Large intestine (tissue), 3 donors: ENCODE measurements at regions not wholly inside any gene's neighbourhood (a gene's known extent, or its start where the extent isn't known, plus 50 kb on each side); places are given as distances from the start of the nearest gene placed in this dataset.

Source experiments
- DNase-seq, 2 donors: peaks; one replicate each; pipeline versions ENCODE4 v3.0.0 to v3.0.0-alpha.2; 2013
- H3K27ac ChIP-seq: one replicate; pipeline ENCODE4 v1.5.1; 2013; ENCODE audit warnings: low read length
- H3K27me3 ChIP-seq: 2 replicates; pipeline ENCODE4 v1.6.1; 2013; ENCODE audit warnings: low read length; ENCODE audit not compliant: control insufficient read depth, insufficient read depth
- H3K36me3 ChIP-seq: 2 replicates; pipeline ENCODE4 v1.6.1; 2013; ENCODE audit warnings: low read length; ENCODE audit not compliant: control insufficient read depth, insufficient read depth
- H3K4me1 ChIP-seq: one replicate; pipeline ENCODE4 v1.6.1; 2013; ENCODE audit warnings: low read length; ENCODE audit not compliant: control insufficient read depth, insufficient read depth
- H3K4me3 ChIP-seq: one replicate; pipeline ENCODE4 v1.5.1; 2013; ENCODE audit warnings: low read length
- H3K9me3 ChIP-seq: one replicate; pipeline ENCODE4 v1.6.1; 2013; ENCODE audit warnings: mild to moderate bottlenecking, low read depth, low read length, moderate library complexity; ENCODE audit not compliant: control insufficient read depth
- WGBS: methylation state at CpG from one replicate; pipeline ENCODE4 v1.1.5; 2013; ENCODE audit warnings: low lambda C conversion rate; ENCODE audit not compliant: insufficient coverage; 5-methylcytosine and 5-hydroxymethylcytosine counted together

DNA sequence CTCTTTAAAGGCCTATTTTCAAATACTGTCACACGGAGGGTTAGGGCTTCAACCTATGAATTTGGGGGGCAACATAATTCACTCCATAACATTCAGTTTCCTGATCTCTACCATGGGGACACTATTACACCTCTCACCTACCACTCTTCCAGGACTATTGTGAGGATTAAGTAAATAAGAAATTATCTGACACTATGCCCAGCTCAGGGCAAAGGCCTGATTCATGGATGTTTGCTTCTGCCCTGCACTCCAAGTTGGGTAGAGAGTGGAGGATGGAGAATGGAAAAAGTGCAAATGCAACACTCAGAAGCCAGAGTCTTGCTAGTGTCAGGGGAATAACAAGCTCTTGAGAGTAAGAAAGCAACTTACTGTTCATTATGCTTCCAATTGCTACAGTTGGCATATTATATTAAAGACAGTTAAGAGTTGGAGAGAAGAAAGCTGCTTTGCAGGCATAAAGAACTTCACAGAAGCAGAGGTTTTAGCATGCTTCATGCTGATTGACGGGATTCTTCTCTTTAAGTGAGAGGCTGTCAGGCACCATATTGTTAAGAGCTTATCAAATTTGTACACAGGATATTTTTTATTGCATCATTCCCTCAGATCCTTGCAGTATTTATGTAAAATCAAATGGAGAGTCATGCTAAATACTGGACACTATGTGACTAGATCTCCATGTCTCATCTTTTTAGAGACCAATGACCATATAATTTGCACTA, 375.3 kb downstream of the VPS13C start:
- no peaks in the 10 kb centered on the region for H3K4me1 ChIP-seq
- WGBS: 100% methylated on average over 1 of the region's 2 CpGs
- H3K27ac ChIP-seq: no peak overlapping the region
- peaks cover 3% of the 10 kb centered on the region for H3K27me3 ChIP-seq
- H3K4me3 ChIP-seq: no peak overlapping the region
- no peaks in the 10 kb centered on the region for H3K9me3 ChIP-seq
- no peaks in the 10 kb centered on the region for H3K36me3 ChIP-seq
- DNase-seq: no peak

- Histone ChIP-seq H3K4me1 (no peaks in the 10 kb centered on the region), H3K27me3 (peaks cover 3% of the 10 kb centered on the region), H3K9me3 (no peaks in the 10 kb centered on the region), H3K27ac (no peak overlapping the region), H3K36me3 (no peaks in the 10 kb centered on the region), H3K4me3 (no peak overlapping the region)
- DNase-seq: no peak
- no CpG with 5 or more reads among the region's 6 CpGs for WGBS
Observed at GRCh38 chr15:61682891-61683735, 377.1 kb downstream of the VPS13C start.

DNA sequence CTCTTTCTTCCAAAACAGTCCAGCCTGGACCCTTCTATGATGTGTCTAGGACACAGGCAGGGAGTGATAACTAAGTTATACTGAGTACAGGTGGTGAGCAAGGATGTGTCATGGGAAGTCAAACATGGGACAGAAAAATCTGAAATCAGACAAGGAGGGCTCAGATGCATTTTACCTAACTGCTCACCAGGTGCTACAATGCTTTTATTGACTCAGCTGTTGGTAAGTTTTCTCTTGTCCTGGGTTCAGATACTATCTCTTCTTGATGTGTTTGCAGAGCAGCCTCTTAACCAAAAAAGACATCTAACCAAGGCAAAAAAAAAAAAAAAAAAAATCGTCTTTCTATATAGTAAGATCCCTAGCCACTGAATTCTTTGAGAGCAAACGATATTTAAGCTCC, 378.6 kb downstream of the VPS13C start:
- peaks cover 3% of the 10 kb centered on the region for H3K27me3 ChIP-seq
- H3K9me3 ChIP-seq: no peaks in the 10 kb centered on the region
- DNase-seq: no peak
- H3K4me1 ChIP-seq: no peaks in the 10 kb centered on the region
- no peak overlapping the region for H3K4me3 ChIP-seq
- no peak overlapping the region for H3K27ac ChIP-seq
- WGBS: no CpG with 5 or more reads among the region's 2 CpGs
- no peaks in the 10 kb centered on the region for H3K36me3 ChIP-seq

- no peaks in the 10 kb centered on the region for H3K9me3 ChIP-seq
- H3K27me3 ChIP-seq: peaks cover 1% of the 10 kb centered on the region
- WGBS: no CpG with 5 or more reads among the region's 2 CpGs
- DNase-seq: no peak
- no peaks in the 10 kb centered on the region for H3K4me1 ChIP-seq
- H3K4me3 ChIP-seq: no peak overlapping the region
- no peak overlapping the region for H3K27ac ChIP-seq
- H3K36me3 ChIP-seq: no peaks in the 10 kb centered on the region
Observed at GRCh38 chr15:61681038-61681418, 379.2 kb downstream of the VPS13C start.

GRCh38 chr15:61680260-61681037, 379.8 kb downstream of the VPS13C start:
- Histone ChIP-seq H3K4me1 (no peaks in the 10 kb centered on the region), H3K9me3 (no peaks in the 10 kb centered on the region), H3K27me3 (no peaks in the 10 kb centered on the region), H3K4me3 (no peak overlapping the region), H3K27ac (no peak overlapping the region), H3K36me3 (no peaks in the 10 kb centered on the region)
- no CpG with 5 or more reads among the region's 4 CpGs for WGBS
- no peak for DNase-seq

DNA sequence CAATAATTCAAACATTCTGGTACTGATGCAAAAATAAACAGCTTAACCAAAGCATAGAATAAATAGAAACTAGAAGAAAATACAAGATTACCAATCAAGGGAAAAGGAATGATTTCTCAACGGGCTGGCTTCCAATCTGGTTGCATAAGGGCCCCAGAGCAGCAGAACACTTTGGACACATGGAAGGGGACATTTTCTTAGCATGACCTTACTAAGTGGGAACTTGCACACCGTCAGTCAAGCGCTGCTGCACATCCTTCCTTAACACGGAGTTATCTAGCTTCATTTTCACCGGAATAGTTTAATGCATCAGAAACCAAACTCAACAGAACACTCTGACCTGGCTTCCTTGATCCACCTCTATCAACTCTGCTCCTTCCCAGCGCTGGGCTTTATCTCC, 388.5 kb downstream of the VPS13C start:
- H3K27ac ChIP-seq: no peak overlapping the region
- H3K36me3 ChIP-seq: no peaks in the 10 kb centered on the region
- 56% methylated on average over 2 of the region's 6 CpGs for WGBS
- peaks cover 7% of the 10 kb centered on the region for H3K27me3 ChIP-seq
- H3K9me3 ChIP-seq: no peaks in the 10 kb centered on the region
- no peak overlapping the region for H3K4me3 ChIP-seq
- no peaks in the 10 kb centered on the region for H3K4me1 ChIP-seq
- no peak for DNase-seq

DNA sequence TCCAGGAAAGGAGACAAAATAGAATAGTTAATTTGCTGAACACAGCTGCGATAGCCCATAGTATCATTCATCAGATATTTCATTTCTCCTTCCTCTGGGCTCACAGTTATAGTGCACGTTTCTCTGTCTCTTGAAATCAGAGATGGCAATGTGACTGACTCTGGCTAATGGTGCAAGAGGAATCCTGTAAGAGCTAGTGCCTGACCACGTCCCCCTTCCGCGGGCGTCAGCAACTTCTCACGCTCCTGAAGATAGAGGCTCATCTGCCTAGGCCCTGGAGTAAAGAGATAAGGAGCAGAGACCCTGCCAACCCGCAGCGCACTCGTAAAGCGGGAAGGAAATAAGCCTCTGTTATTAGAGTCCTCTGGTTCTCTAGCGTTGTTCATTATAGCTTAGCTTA, 391.8 kb downstream of the VPS13C start:
- DNase-seq: no peak
- no peak overlapping the region for H3K4me3 ChIP-seq
- no peak overlapping the region for H3K27ac ChIP-seq
- WGBS: 80% methylated on average over 2 of the region's 12 CpGs
- no peaks in the 10 kb centered on the region for H3K9me3 ChIP-seq
- no peaks in the 10 kb centered on the region for H3K36me3 ChIP-seq
- peaks cover 7% of the 10 kb centered on the region for H3K27me3 ChIP-seq
- H3K4me1 ChIP-seq: no peaks in the 10 kb centered on the region

DNA sequence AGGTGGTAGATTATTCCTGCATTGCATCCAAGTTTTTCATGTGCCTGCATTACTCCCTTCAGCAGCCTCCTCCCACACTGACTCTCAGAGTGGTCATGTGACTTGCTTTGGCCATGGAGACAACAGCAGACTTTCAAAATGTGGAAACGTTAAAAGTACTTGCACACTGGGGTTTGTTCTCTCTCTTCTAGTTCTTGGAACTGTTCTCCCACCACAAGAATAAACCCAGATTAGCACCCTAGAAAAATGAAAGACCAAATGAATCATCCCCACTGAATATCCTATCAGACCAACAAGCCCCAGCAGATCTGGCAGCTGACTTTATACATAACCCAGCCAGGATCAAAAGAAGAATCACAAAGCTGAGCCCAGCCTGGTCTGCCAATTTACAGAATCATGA, 398.5 kb downstream of the VPS13C start:
- Histone ChIP-seq H3K4me1 (no peaks in the 10 kb centered on the region), H3K36me3 (no peaks in the 10 kb centered on the region), H3K4me3 (no peak overlapping the region), H3K27me3 (peaks cover 2% of the 10 kb centered on the region), H3K27ac (no peak overlapping the region), H3K9me3 (no peaks in the 10 kb centered on the region)
- no CpG with 5 or more reads among the region's 1 CpG for WGBS
- no peak for DNase-seq

DNA sequence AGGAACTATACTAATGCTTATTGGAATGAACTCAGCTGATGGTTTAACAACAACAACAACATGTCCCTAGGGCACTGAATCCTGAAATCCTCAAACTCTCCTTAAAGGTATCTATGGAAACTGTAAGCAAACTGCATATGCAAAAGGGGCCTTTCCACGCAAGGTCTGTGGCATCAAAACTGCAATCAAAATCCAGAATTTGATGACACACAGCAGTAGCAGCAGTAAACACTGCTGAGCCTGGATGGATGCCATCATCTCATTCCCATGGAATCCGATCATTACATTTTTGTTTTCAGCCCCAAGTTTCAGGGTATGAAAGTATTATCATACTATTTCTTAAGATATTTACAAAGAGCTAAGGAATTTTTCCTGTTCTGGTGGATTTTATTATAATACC, 399.7 kb downstream of the VPS13C start:
- DNase-seq: no peak
- H3K36me3 ChIP-seq: no peaks in the 10 kb centered on the region
- no peak overlapping the region for H3K27ac ChIP-seq
- H3K9me3 ChIP-seq: no peaks in the 10 kb centered on the region
- no peak overlapping the region for H3K4me3 ChIP-seq
- H3K4me1 ChIP-seq: no peaks in the 10 kb centered on the region
- 88% methylated on average over 1 of the region's 2 CpGs for WGBS
- peaks cover 2% of the 10 kb centered on the region for H3K27me3 ChIP-seq

DNA sequence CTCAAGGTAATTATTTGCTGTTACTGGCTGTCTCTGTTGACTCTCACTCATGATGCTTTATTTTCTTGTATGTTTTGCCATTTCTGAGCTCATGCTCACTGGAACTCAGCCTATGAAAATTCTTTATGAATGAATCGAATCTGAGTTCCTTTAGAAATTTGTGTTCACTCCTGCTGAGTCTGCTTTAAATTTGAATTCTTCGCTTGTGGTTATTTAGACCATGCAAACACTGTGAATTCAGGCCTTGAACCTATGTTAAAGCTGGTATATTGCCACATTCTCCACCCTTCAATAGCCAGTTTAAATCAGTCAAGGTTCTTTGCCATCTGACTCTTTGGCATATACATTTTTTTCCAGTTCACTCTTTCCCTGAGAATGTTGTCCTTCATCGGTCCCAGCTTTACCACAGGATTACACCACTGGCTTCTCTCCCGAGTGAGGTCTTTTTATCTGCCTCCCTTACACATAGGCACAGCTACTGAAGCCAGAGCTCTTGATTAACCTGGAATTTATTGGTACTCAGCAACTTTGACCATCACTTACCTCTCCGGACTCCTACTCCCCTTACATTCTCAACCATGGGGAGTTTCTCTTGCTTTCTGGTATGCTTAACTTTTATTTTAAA, 400.6 kb downstream of the VPS13C start:
- 58% methylated on average over 2 of the region's 5 CpGs for WGBS
- no peaks in the 10 kb centered on the region for H3K4me1 ChIP-seq
- H3K27ac ChIP-seq: no peak overlapping the region
- H3K27me3 ChIP-seq: peaks cover 2% of the 10 kb centered on the region
- DNase-seq: no peak
- no peaks in the 10 kb centered on the region for H3K9me3 ChIP-seq
- no peak overlapping the region for H3K4me3 ChIP-seq
- no peaks in the 10 kb centered on the region for H3K36me3 ChIP-seq
